IPS DF 4.7 (cell line): ENCODE measurements at regions not wholly inside any gene's neighbourhood (a gene's known extent, or its start where the extent isn't known, plus 50 kb on each side); places are given as distances from the start of the nearest gene placed in this dataset.

Experiments
- DNase-seq: peaks from one replicate; pipeline ENCODE4 v3.0.0-alpha.2; 2013; ENCODE audit warnings: low spot score; ENCODE audit errors: extremely low read depth

- no peak for DNase-seq
Measured at GRCh38 chr10:104505521-104506042, 135.5 kb upstream of the SORCS3 start.

- no peak for DNase-seq
Measured at GRCh38 chr10:104509981-104510380, 131.1 kb upstream of the SORCS3 start.

- DNase-seq, result no peak
Measured at GRCh38 chr10:104510644-104511043, 130.4 kb upstream of the SORCS3 start.

- no peak for DNase-seq
Measured at GRCh38 chr10:104512800-104513199, 128.3 kb upstream of the SORCS3 start.

GRCh38 chr10:104515678-104516199 lies 125.4 kb upstream of the SORCS3 start:
- DNase-seq, result peak; percentile 7

GRCh38 chr10:104516986-104517385 lies 124.1 kb upstream of the SORCS3 start:
- DNase-seq, result no peak

- no peak for DNase-seq
Measured at GRCh38 chr10:104517946-104518345, 123.1 kb upstream of the SORCS3 start.

- no peak for DNase-seq
Measured at GRCh38 chr10:104518891-104519290, 122.2 kb upstream of the SORCS3 start.

GRCh38 chr10:104520653-104521052 lies 120.4 kb upstream of the SORCS3 start:
- no peak for DNase-seq

GRCh38 chr10:104521901-104522694 lies 119.0 kb upstream of the SORCS3 start:
- DNase-seq, result no peak

- no peak for DNase-seq
Measured at GRCh38 chr10:104526188-104526587, 114.9 kb upstream of the SORCS3 start.

- DNase-seq, result no peak
Measured at GRCh38 chr10:104527013-104527412, 114.1 kb upstream of the SORCS3 start.

GRCh38 chr10:104540181-104540580 lies 100.9 kb upstream of the SORCS3 start:
- no peak for DNase-seq

- no peak for DNase-seq
Measured at GRCh38 chr10:104541820-104542219, 99.3 kb upstream of the SORCS3 start.

- no peak for DNase-seq
Measured at GRCh38 chr10:104546336-104546735, 94.8 kb upstream of the SORCS3 start.

- no peak for DNase-seq
Measured at GRCh38 chr10:104546756-104547155, 94.3 kb upstream of the SORCS3 start.

- no peak for DNase-seq
Measured at GRCh38 chr10:104548090-104548489, 93.0 kb upstream of the SORCS3 start.

GRCh38 chr10:104556831-104557230 lies 84.3 kb upstream of the SORCS3 start:
- DNase-seq, result no peak

- DNase-seq, result no peak
Measured at GRCh38 chr10:104557966-104558365, 83.1 kb upstream of the SORCS3 start.

- no peak for DNase-seq
Measured at GRCh38 chr10:104559935-104560334, 81.2 kb upstream of the SORCS3 start.

GRCh38 chr10:104563051-104563450 lies 78.0 kb upstream of the SORCS3 start:
- no peak for DNase-seq

GRCh38 chr10:104563548-104563947 lies 77.5 kb upstream of the SORCS3 start:
- no peak for DNase-seq

- DNase-seq, result no peak
Measured at GRCh38 chr10:104574427-104574826, 66.7 kb upstream of the SORCS3 start.
